Endothelial cell of umbilical vein (primary cell): ENCODE measurements at regions not wholly inside any gene's neighbourhood (a gene's known extent, or its start where the extent isn't known, plus 50 kb on each side); places are given as distances from the start of the nearest gene placed in this dataset.
A peak's percentile ranks its signal among the peaks of the same experiment; 100 is the strongest.

ENCODE experiments used
- BruUV-seq: library from RNA; stranded (reverse); fragments of 400-500 nt; replicated peaks from 2 replicates; lab custom pipeline; 2021; lab: Mats Ljungman, UMichigan
- CTCF ChIA-PET: fragments of 300-600, 350-600 bp; sonication (Branson Sonifier 250); formaldehyde crosslinking; loops from one replicate; lab custom pipeline; 2021; ENCODE audit warnings: antibody characterized with exemption, inconsistent platforms; lab: Charles Lee
- POLR2A ChIA-PET: fragments of 300-600, 350-600 bp; sonication (Branson Sonifier 250); formaldehyde crosslinking; loops from one replicate; lab custom pipeline; 2021; ENCODE audit warnings: antibody characterized with exemption, inconsistent platforms; lab: Charles Lee
- DNase-seq: peaks from one replicate; pipeline ENCODE4 v3.0.0-alpha.2; 2011; ENCODE audit warnings: low read depth, low spot score
- FAIRE-seq: peaks from 2 replicates; lab custom pipeline; 2011; peaks lifted over from hg19 to GRCh38; lab: Jason Lieb, UNC
- H2AFZ ChIP-seq: 2 replicates; pipeline ENCODE4 v1.6.0; 2012; ENCODE audit warnings: low read depth, low read length, control low read depth, inconsistent platforms
- H3K27ac ChIP-seq: 2 replicates; pipeline ENCODE4 v1.5.1; 2011; ENCODE audit warnings: low read depth, mild to moderate bottlenecking, control low read depth, low read length, moderate library complexity; ENCODE audit not compliant: insufficient read depth
- H3K27me3 ChIP-seq, 2 experiments: 2 replicates each; pipeline versions ENCODE4 v1.6.0 to v1.6.1; 2011; ENCODE audit warnings: low read length in 2 of 2, mixed read lengths in 1 of 2; ENCODE audit not compliant: control insufficient read depth in 2 of 2, insufficient read depth in 2 of 2
- H3K36me3 ChIP-seq, 2 experiments: 2 replicates in 1 of 2; 3 replicates in 1 of 2; pipeline ENCODE4 v1.5.1; 2011; ENCODE audit warnings: low read length in 2 of 2, mild to moderate bottlenecking in 1 of 2, moderate library complexity in 1 of 2; ENCODE audit not compliant: control insufficient read depth in 2 of 2, insufficient read depth in 2 of 2; ENCODE audit errors: extremely low read depth in 1 of 2
- H3K4me1 ChIP-seq: 3 replicates; pipeline ENCODE4 v1.5.1; 2011; ENCODE audit warnings: mild to moderate bottlenecking, low read length; ENCODE audit not compliant: control insufficient read depth, insufficient read depth; ENCODE audit errors: extremely low read depth
- H3K4me2 ChIP-seq: 2 replicates; pipeline ENCODE4 v1.6.1; 2011; ENCODE audit warnings: low read length, control low read depth, mixed read lengths; ENCODE audit not compliant: insufficient read depth
- H3K4me3 ChIP-seq, 3 experiments: fragments of 200-600 bp in 1 of 3; sonication (generic), shearing (Covaris generic) in 1 of 3; replicated peaks in 1 of 3; 2 replicates each; pipeline ENCODE4 v1.5.1; 2011 to 2016; ENCODE audit warnings: control low read depth in 3 of 3, low read length in 3 of 3, mild to moderate bottlenecking in 2 of 3, inconsistent platforms in 1 of 3, low read depth in 1 of 3, moderate library complexity in 1 of 3; ENCODE audit not compliant: insufficient read depth in 1 of 3
- H3K79me2 ChIP-seq: 2 replicates; pipeline ENCODE4 v1.6.0; 2012; ENCODE audit warnings: low read length, inconsistent platforms; ENCODE audit not compliant: control insufficient read depth, insufficient read depth
- H3K9ac ChIP-seq: replicated peaks from 2 replicates; pipeline ENCODE3; 2011; ENCODE audit warnings: low read length, control low read depth; ENCODE audit not compliant: insufficient read depth; ENCODE audit errors: extremely low read depth
- H3K9me1 ChIP-seq: replicated peaks from 3 replicates; pipeline ENCODE4 v1.6.0; 2011; ENCODE audit warnings: mild to moderate bottlenecking, low read length; ENCODE audit not compliant: control insufficient read depth, insufficient read depth; ENCODE audit errors: extremely low read depth
- H3K9me3 ChIP-seq: replicated peaks from 2 replicates; pipeline ENCODE4 v1.5.1; 2012; ENCODE audit warnings: low read length, inconsistent platforms; ENCODE audit not compliant: control insufficient read depth, insufficient read depth
- H4K20me1 ChIP-seq: replicated peaks from 2 replicates; pipeline ENCODE3; 2011; ENCODE audit warnings: mild to moderate bottlenecking, low read length; ENCODE audit not compliant: control insufficient read depth, insufficient read depth; ENCODE audit errors: extremely low read depth
- EZH2 ChIP-seq: IDR thresholded peaks from 2 replicates; pipeline ENCODE4 v1.6.1; 2012; ENCODE audit warnings: borderline replicate concordance, low read depth, mild to moderate bottlenecking, moderate library complexity, low read length, inconsistent platforms; ENCODE audit not compliant: severe bottlenecking
- FOS ChIP-seq: IDR thresholded peaks from 2 replicates; pipeline ENCODE4 v1.6.1; 2011; ENCODE audit warnings: mild to moderate bottlenecking, low read length, moderate library complexity, borderline replicate concordance; ENCODE audit not compliant: insufficient read depth
- GATA2 ChIP-seq: IDR thresholded peaks from 2 replicates; pipeline ENCODE4 v1.7.0; 2011; ENCODE audit warnings: low read depth, mild to moderate bottlenecking, moderate library complexity, mixed read lengths, low read length; ENCODE audit not compliant: insufficient read length, insufficient read depth
- JUN ChIP-seq: IDR thresholded peaks from 2 replicates; pipeline ENCODE4 v1.6.1; 2011; ENCODE audit warnings: borderline replicate concordance, low read depth; ENCODE audit not compliant: insufficient read length, insufficient read depth
- MYC ChIP-seq: IDR thresholded peaks from one replicate; pipeline ENCODE4 v1.6.1; 2011; ENCODE audit warnings: mild to moderate bottlenecking, low read depth, low read length
- POLR2A ChIP-seq: IDR thresholded peaks from 2 replicates; pipeline ENCODE4 v1.6.1; 2012; ENCODE audit warnings: low read depth, mild to moderate bottlenecking, control low read depth, low read length
- POLR2AphosphoS5 ChIP-seq: IDR thresholded peaks from 2 replicates; pipeline ENCODE4 v1.6.1; 2012; ENCODE audit warnings: low read depth, mild to moderate bottlenecking, control low read depth, low read length, moderate library complexity; ENCODE audit not compliant: insufficient read depth
- dilution Hi-C: fragments of 300-500 bp; cut with MboI; formaldehyde crosslinking; loops from one replicate; pipeline ENCODE4 v1.15.0; 2019; ENCODE audit warnings: low sequenced_read_pairs; ENCODE audit not compliant: extremely low pct_ligation_motif_present
- intact Hi-C: fragments of 100-400 bp; cut with micrococcal nuclease; formaldehyde crosslinking; loops from one replicate; pipeline ENCODE4 v1.10.0; 2022
- TF ChIP-seq, protein P1 (sequence below), 2 donors: IDR thresholded peaks; 1 replicate in 1 of 2; 2 replicates in 1 of 2; pipeline ENCODE4 v1.5.1; 2011; ENCODE audit warnings: low read length in 2 of 2, mild to moderate bottlenecking in 2 of 2, moderate library complexity in 2 of 2, control low read depth in 1 of 2, inconsistent platforms in 1 of 2, low read depth in 1 of 2; ENCODE audit not compliant: insufficient read depth in 1 of 2; ENCODE audit errors: extremely low read depth in 1 of 2
- TF ChIP-seq, protein P2 (sequence below): IDR thresholded peaks from 2 replicates; pipeline ENCODE4 v1.6.1; 2011; ENCODE audit not compliant: insufficient read depth, insufficient read length

DNA sequence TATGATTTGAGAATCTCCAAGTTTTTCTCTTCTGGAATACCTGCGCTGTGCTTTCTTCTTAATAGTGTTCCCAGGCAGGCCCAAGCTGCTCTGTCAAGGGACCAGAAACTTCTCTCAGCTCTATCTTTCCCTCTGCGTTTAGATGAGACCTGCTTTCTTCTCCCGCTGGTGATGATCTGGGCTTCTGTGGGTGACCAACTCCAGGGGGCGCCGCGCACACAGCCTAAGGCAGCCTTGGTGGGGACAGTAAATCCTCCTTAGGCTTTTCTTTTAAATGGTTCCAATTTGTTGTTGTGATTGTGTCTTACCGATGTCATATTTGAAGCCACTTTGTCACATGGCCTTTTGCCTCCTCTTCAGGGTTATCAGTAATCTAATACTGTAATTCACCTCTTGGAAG is 439.4 kb upstream of the KLF12 start:
- Histone ChIP-seq H3K27me3 (peaks cover 0 to 2% of the 10 kb centered on the region in 2 experiments), H3K4me2 (no peak overlapping the region), H3K9me3 (no peaks in the 10 kb centered on the region), H3K79me2 (no peaks in the 10 kb centered on the region), H3K9me1 (no peaks in the 10 kb centered on the region), H3K27ac (no peak overlapping the region), H3K4me3 (no peak overlapping the region), H3K4me1 (peaks cover 6% of the 10 kb centered on the region), H3K9ac (no peak overlapping the region), H3K36me3 (no peaks in the 10 kb centered on the region), H4K20me1 (no peaks in the 10 kb centered on the region), H2AFZ (no peak overlapping the region)
- intact Hi-C loops (loop anchor here (1.0 to 10.0 kb wide), 3 partner anchors 646 to 809 kb away; no protein-coding TSS in a partner anchor), dilution Hi-C loops (no loop called here)
- CTCF ChIA-PET, result interaction anchor here (0.8 to 2.3 kb wide), 8 partner anchors 10 to 684 kb away, joined by 3 to 29 read pairs (median 4); no protein-coding TSS in a partner anchor
- POLR2A ChIA-PET, result no interaction called here
- DNase-seq, result no peak
- no peak for FAIRE-seq
- TF ChIP-seq, protein P1, sequence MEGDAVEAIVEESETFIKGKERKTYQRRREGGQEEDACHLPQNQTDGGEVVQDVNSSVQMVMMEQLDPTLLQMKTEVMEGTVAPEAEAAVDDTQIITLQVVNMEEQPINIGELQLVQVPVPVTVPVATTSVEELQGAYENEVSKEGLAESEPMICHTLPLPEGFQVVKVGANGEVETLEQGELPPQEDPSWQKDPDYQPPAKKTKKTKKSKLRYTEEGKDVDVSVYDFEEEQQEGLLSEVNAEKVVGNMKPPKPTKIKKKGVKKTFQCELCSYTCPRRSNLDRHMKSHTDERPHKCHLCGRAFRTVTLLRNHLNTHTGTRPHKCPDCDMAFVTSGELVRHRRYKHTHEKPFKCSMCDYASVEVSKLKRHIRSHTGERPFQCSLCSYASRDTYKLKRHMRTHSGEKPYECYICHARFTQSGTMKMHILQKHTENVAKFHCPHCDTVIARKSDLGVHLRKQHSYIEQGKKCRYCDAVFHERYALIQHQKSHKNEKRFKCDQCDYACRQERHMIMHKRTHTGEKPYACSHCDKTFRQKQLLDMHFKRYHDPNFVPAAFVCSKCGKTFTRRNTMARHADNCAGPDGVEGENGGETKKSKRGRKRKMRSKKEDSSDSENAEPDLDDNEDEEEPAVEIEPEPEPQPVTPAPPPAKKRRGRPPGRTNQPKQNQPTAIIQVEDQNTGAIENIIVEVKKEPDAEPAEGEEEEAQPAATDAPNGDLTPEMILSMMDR (IDR thresholded peaks at IDR 0.05; ENCODE audit: extremely low read depth in 1 of 2, insufficient read depth in 1 of 2, low read depth in 1 of 2, low read length in 2 of 2), result peak; percentile 28 to 31
- TF ChIP-seq JUN (no peak), FOS (no peak), EZH2 (no peak)
- no TSS peak for BruUV-seq

DNA sequence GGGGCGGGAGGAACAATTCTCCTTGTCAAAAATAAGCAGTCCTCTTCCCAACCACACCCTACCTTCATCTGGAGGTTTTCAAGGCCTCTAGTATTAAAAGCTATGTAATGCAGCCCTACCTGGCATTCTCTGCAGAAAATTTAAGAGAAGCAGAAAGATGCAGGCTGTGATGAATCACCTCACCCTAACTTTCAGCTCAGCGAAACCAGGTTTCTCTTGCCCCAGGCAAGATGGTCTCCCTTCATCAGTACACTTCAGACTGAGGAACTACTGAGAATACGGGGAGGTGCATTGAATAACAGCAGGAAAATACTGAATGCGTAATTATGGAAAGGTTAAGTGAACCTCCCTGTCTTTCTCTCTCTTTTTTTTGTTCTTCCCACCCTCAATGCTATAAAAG is 437.6 kb upstream of the KLF12 start:
- BruUV-seq, result no TSS peak
- Histone ChIP-seq H3K79me2 (no peaks in the 10 kb centered on the region), H3K4me1 (peaks cover 6% of the 10 kb centered on the region), H2AFZ (no peak overlapping the region), H3K4me3 (no peak overlapping the region), H3K4me2 (no peak overlapping the region), H4K20me1 (no peaks in the 10 kb centered on the region), H3K36me3 (no peaks in the 10 kb centered on the region), H3K27ac (no peak overlapping the region), H3K9me1 (no peaks in the 10 kb centered on the region), H3K9me3 (no peaks in the 10 kb centered on the region), H3K27me3 (peaks cover 0 to 2% of the 10 kb centered on the region in 2 experiments), H3K9ac (no peak overlapping the region)
- dilution Hi-C loops, result no loop called here
- DNase-seq (no peak), FAIRE-seq (no peak)
- TF ChIP-seq POLR2AphosphoS5 (no peak), JUN (no peak), FOS (no peak), POLR2A (no peak), MYC (no peak), GATA2 (no peak), EZH2 (no peak)
- TF ChIP-seq, protein P1 (IDR thresholded peaks at IDR 0.05; ENCODE audit: extremely low read depth in 1 of 2, insufficient read depth in 1 of 2, low read depth in 1 of 2, low read length in 2 of 2), result no peak
- TF ChIP-seq, protein P2, sequence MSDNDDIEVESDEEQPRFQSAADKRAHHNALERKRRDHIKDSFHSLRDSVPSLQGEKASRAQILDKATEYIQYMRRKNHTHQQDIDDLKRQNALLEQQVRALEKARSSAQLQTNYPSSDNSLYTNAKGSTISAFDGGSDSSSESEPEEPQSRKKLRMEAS, result no peak
- intact Hi-C loops, result loop anchor here (10.0 kb wide), 2 partner anchors 737 to 807 kb away; no protein-coding TSS in a partner anchor
- POLR2A ChIA-PET, result no interaction called here
- CTCF ChIA-PET, result interaction anchor here (1.0 to 1.2 kb wide), 2 partner anchors 8 to 648 kb away, joined by 3 to 4 read pairs; no protein-coding TSS in a partner anchor
